Suppressor macrophage treated with lipopolysaccharide for 1 hour (primary cell): ENCODE measurements at regions not wholly inside any gene's neighbourhood (a gene's known extent, or its start where the extent isn't known, plus 50 kb on each side); places are given as distances from the start of the nearest gene placed in this dataset.

Source experiments
- DNase-seq, 3 donors: peaks; one replicate each; pipeline ENCODE4 v3.0.0-alpha.2; 2020 to 2022

DNA sequence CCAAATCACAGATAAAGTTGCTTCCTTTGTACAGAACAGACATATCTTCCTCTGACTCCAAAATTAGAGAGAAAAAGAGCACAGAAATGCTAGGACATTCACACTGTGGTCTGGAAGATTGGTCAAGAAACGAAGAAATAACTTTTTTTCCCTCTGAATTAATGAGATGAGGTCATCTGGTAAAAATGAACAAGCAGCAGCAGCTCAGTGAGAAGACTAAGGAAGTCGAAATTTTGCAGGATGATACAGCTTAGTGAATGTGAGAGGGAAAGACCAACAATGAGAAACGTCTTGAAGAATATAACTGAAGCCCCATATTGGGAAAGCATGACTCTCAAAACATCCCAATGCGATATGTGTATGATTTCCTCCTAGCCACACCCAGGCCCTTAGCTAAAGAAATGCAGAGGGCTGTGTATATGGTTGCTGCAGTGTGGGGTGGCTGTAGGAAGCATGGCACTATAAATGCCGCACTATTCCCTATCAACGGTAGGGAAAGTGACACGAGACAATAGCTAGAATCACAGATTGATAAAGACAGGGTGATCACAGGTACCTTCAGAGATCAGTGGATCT lies 208.6 kb downstream of the VEGFC start:
- no peak for DNase-seq

- DNase-seq: no peak
Measured at GRCh38 chr4:176587920-176588319, 204.8 kb downstream of the VEGFC start.

DNA sequence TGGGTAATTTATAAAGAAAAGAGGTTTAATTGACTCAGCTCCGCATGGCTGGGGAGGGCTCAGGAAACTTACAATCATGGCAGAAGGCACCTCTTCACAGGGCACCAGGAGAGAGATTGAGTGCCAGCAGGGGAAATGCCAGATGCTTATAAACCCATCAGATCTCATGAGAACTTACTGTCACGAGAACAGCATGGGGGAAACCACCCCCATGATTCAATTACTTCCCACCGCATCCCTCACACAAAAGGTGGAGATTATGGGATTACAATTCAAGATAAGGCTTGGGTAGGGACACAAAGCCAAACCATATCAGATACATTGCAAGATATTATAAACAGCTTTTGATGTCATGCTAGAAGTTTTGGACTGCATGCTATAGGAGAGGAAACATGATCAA lies 204.3 kb downstream of the VEGFC start:
- DNase-seq: no peak

- DNase-seq: no peak
Measured at GRCh38 chr4:176592976-176593670, 199.6 kb downstream of the VEGFC start.

DNA sequence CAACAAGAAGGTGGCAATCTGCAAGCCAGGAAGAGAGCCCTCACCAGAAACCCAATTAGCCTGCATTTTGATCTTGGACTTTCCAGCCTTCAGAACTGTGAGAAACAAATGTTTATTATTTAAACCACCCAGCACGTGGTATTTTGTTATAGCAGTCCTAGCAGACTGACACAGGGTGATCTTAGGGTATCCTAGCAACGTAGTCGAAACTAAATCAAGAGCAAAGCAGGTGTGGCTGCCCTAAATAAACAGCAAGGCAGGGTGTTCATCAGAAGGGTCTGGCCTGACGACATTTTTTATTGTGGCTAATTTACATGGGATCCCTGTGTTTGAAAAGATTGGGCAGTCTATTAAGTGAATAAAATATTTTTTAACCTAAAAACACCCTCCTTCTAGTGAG lies 198.8 kb downstream of the VEGFC start:
- no peak for DNase-seq

GRCh38 chr4:176595257-176595656 lies 197.5 kb downstream of the VEGFC start:
- no peak for DNase-seq

GRCh38 chr4:176601124-176601523 lies 191.6 kb downstream of the VEGFC start:
- no peak for DNase-seq

GRCh38 chr4:176607807-176608206 lies 184.9 kb downstream of the VEGFC start:
- no peak for DNase-seq

GRCh38 chr4:176608346-176608745 lies 184.4 kb downstream of the VEGFC start:
- no peak for DNase-seq

- DNase-seq: peak in 1 of 3 donors; percentile 5
Measured at GRCh38 chr4:176610594-176610993, 182.1 kb downstream of the VEGFC start.

DNA sequence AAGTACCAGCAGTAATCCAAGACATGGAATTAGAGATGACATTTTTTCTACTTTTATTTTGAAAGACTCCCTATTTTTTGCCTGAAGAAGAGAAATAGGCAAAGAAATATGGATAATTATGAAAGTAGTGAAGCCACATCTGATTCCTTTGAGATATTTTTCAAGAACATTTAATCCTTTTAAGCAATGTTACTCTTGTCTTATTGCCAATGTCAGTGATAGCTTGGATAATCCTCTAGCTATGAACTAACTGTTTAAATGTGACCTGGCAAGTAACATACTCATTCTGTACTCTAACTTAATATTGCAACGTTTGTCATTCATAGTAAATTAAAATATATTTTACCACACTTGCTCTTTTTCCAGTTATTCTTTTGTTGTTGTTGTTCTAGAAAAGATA lies 181.3 kb downstream of the VEGFC start:
- no peak for DNase-seq

DNA sequence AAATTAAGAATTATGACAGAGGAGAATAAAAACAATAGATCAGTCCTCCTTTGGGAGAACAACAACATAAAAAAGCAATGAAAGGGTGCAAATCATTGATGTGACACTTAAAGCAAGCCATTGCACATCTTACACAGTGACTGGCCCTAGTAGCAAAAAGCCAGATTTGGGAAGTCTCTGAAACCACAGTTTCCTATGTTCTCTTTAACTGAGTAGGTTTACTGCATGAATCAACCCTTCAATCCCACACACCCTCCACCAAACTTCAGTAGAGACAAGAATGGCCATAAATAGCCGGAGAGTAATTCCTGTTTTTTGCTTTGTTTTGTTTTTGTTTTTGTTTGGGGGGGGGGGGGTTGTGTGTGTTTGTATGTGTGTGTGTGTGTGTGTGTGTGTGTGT lies 180.8 kb downstream of the VEGFC start:
- DNase-seq: peak; percentile 3 to 33 (median 26)

DNA sequence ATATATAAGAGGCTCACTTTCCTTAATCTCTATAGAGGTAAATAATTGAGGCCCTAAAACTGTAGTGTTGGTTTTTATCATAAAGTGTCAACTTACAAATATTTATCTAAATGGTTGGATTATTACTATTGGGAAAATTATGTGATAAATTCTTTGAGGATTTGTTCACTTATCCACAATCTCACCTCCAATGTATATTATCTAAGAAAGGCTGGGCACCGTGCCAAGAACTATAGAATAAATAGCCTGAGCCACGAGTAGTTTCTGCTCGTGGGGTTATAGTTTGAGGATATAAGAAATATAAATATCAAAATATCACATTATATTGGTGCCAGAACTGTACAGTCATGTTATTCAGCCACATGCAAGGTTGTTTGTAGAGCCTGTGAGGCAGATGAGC lies 177.9 kb downstream of the VEGFC start:
- DNase-seq: no peak

GRCh38 chr4:176616151-176616550 lies 176.6 kb downstream of the VEGFC start:
- DNase-seq: no peak

DNA sequence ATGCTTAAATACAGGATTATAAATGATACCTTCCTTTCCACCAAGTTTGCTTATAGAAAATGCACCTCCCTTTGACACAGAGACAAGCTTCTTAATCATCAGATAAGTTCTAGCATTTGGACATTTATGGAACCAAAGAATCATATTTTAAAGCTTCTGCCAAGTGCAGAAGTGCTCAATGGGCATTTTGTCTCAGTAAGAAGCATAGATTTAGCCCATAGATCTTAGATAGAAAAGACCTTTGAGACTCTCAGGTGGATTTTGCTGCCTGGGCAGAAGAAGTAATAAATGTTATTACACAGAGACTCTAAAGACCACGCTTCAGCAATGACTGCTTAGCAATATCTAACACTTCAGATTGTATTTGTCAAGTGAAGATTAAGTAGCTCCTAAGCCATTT lies 174.6 kb downstream of the VEGFC start:
- DNase-seq: no peak

DNA sequence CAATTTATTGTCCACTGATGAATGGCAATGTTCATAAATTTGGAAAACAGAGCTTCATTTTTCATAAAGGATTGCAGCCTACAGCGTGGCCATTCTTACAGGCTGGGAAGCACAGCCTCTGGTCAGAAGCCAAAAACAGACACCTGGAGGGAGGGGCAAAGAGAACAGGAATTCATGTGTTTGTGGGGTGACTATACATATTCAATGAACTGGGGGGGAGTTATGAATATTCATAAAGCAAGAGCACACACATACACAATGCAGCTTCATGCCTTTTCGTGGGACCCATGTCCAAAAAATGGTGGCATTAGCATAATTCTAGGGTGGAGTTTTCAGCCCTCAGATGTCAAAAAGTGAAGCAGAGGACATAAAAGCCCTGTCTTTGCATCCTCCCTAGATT lies 173.3 kb downstream of the VEGFC start:
- DNase-seq: no peak

GRCh38 chr4:176622251-176622948 lies 170.3 kb downstream of the VEGFC start:
- DNase-seq: no peak

GRCh38 chr4:176624983-176625610 lies 167.6 kb downstream of the VEGFC start:
- peak in 1 of 3 donors; percentile 1 for DNase-seq

GRCh38 chr4:176627916-176628315 lies 164.8 kb downstream of the VEGFC start:
- DNase-seq: no peak

DNA sequence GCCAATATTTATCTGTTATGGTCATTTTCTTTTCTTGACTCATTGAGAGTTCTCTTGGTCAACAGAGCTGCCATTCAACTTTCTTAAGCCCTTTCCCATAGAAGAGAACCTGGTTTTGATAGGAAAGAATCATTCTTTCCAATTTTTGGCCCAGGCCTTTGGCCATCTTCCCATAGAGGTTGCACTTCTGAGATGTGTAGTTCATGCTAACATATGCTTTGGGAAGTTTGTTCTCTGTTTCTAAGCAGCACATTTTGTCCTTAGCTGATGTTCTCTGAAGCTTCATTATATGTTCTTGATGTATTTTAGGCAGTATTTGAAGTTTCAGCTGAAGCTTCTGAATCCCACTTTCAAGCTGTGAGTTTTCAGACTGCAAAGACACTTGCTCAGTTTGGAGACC lies 161.1 kb downstream of the VEGFC start:
- no peak for DNase-seq
